Smooth muscle cell (in vitro differentiated cells): ENCODE measurements at regions not wholly inside any gene's neighbourhood (a gene's known extent, or its start where the extent isn't known, plus 50 kb on each side); places are given as distances from the start of the nearest gene placed in this dataset.

Experiments used
- DNase-seq: peaks from one replicate; lab custom pipeline; 2025; ENCODE audit not compliant: unreplicated experiment; lab: John Stamatoyannopoulos, UW
- H2AFZ ChIP-seq: fragments of 200-600 bp; sonication (generic); 2 replicates; pipeline ENCODE4 v1.6.0; 2016; ENCODE audit warnings: antibody characterized with exemption, low read depth, mild to moderate bottlenecking
- H3F3A ChIP-seq: fragments of 200-600 bp; sonication (generic); 2 replicates; pipeline ENCODE4 v1.6.0; 2017; ENCODE audit warnings: antibody characterized with exemption, low read depth
- H3K27ac ChIP-seq: fragments of 200-600 bp; sonication (generic); 2 replicates; pipeline ENCODE4 v1.5.1; 2016; ENCODE audit warnings: low read depth, mild to moderate bottlenecking
- H3K27me3 ChIP-seq: fragments of 200-600 bp; sonication (generic); 2 replicates; pipeline ENCODE4 v1.6.1; 2016; ENCODE audit warnings: low read depth, mild to moderate bottlenecking
- H3K36me3 ChIP-seq: fragments of 200-600 bp; sonication (generic); 2 replicates; pipeline ENCODE4 v1.5.1; 2016; ENCODE audit warnings: low read depth
- H3K4me1 ChIP-seq: fragments of 200-600 bp; sonication (generic); 2 replicates; pipeline ENCODE4 v1.5.1; 2016; ENCODE audit warnings: low read depth
- H3K4me2 ChIP-seq: fragments of 200-600 bp; sonication (generic); 2 replicates; pipeline ENCODE4 v1.6.0; 2016; ENCODE audit warnings: mild to moderate bottlenecking
- H3K4me3 ChIP-seq: fragments of 200-600 bp; sonication (generic); 2 replicates; pipeline ENCODE4 v1.5.1; 2016; ENCODE audit warnings: mild to moderate bottlenecking
- H3K79me2 ChIP-seq: fragments of 200-600 bp; sonication (generic); 2 replicates; pipeline ENCODE4 v1.6.0; 2016; ENCODE audit warnings: low read depth, mild to moderate bottlenecking
- H3K9ac ChIP-seq: fragments of 200-600 bp; sonication (generic); 2 replicates; pipeline ENCODE4 v1.6.0; 2016; ENCODE audit warnings: low read depth
- H3K9me3 ChIP-seq: fragments of 200-600 bp; sonication (generic); replicated peaks from 2 replicates; pipeline ENCODE4 v1.5.1; 2016; ENCODE audit warnings: low read depth
- H4K20me1 ChIP-seq: fragments of 200-600 bp; sonication (generic); 2 replicates; pipeline ENCODE4 v1.6.0; 2016; ENCODE audit warnings: low read depth
- CTCF ChIP-seq: fragments of 200-600 bp; sonication (generic); IDR thresholded peaks from 2 replicates; pipeline ENCODE4 v1.5.1; 2017; ENCODE audit warnings: borderline replicate concordance, mild to moderate bottlenecking, antibody characterized with exemption; ENCODE audit not compliant: insufficient read depth, poor library complexity, severe bottlenecking
- WGBS: methylation state at CpG from one replicate; pipeline ENCODE4 v1.1.7; 2016; ENCODE audit warnings: low lambda C conversion rate; 5-methylcytosine and 5-hydroxymethylcytosine counted together

- H2AFZ ChIP-seq: no peak overlapping the region
- peaks cover 41% of the 10 kb centered on the region for H3K4me1 ChIP-seq
- H3F3A ChIP-seq: peaks cover 35% of the 10 kb centered on the region
- WGBS: 28% methylated on average over 4 of the region's 4 CpGs
- no peak for DNase-seq
- H3K9me3 ChIP-seq: no peaks in the 10 kb centered on the region
- H3K4me3 ChIP-seq: no peak overlapping the region
- no peaks in the 10 kb centered on the region for H4K20me1 ChIP-seq
- no peak overlapping the region for H3K9ac ChIP-seq
- no peak for TF ChIP-seq CTCF
- no peak overlapping the region for H3K27ac ChIP-seq
- H3K27me3 ChIP-seq: no peaks in the 10 kb centered on the region
- peak overlapping the region; percentile 37 for H3K4me2 ChIP-seq
- no peaks in the 10 kb centered on the region for H3K36me3 ChIP-seq
- no peaks in the 10 kb centered on the region for H3K79me2 ChIP-seq
Observed at GRCh38 chr5:136527311-136527710, 162.0 kb upstream of the TRPC7 start.

- no peaks in the 10 kb centered on the region for H3K9me3 ChIP-seq
- no peaks in the 10 kb centered on the region for H3K79me2 ChIP-seq
- no peak for TF ChIP-seq CTCF
- peaks cover 41% of the 10 kb centered on the region for H3K4me1 ChIP-seq
- H2AFZ ChIP-seq: no peak overlapping the region
- no peaks in the 10 kb centered on the region for H4K20me1 ChIP-seq
- no peaks in the 10 kb centered on the region for H3K27me3 ChIP-seq
- 51% methylated on average over 5 of the region's 5 CpGs for WGBS
- H3K4me3 ChIP-seq: no peak overlapping the region
- H3K36me3 ChIP-seq: no peaks in the 10 kb centered on the region
- no peak overlapping the region for H3K9ac ChIP-seq
- H3F3A ChIP-seq: peaks cover 39% of the 10 kb centered on the region
- H3K4me2 ChIP-seq: peak overlapping the region; percentile 37
- peak overlapping the region; percentile 23 for H3K27ac ChIP-seq
- DNase-seq: no peak
Observed at GRCh38 chr5:136526791-136527190, 161.4 kb upstream of the TRPC7 start.

- Histone ChIP-seq H3K9me3 (no peaks in the 10 kb centered on the region), H3K4me1 (peaks cover 47% of the 10 kb centered on the region), H3K4me2 (peak overlapping the region; percentile 37), H3K27ac (peak overlapping the region; percentile 23), H3K4me3 (no peak overlapping the region), H3F3A (peaks cover 45% of the 10 kb centered on the region), H3K79me2 (no peaks in the 10 kb centered on the region), H3K27me3 (no peaks in the 10 kb centered on the region), H3K9ac (no peak overlapping the region), H4K20me1 (no peaks in the 10 kb centered on the region), H3K36me3 (no peaks in the 10 kb centered on the region), H2AFZ (no peak overlapping the region)
- 14% methylated on average over 4 of the region's 4 CpGs for WGBS
- no peak for DNase-seq
- TF ChIP-seq CTCF: no peak
Observed at GRCh38 chr5:136526021-136526420, 160.7 kb upstream of the TRPC7 start.

GRCh38 chr5:136525597-136525996 lies 160.3 kb upstream of the TRPC7 start:
- Histone ChIP-seq H3K9ac (no peak overlapping the region), H3K79me2 (no peaks in the 10 kb centered on the region), H3K27me3 (no peaks in the 10 kb centered on the region), H3K36me3 (no peaks in the 10 kb centered on the region), H3K4me2 (peak overlapping the region; percentile 37), H3K27ac (no peak overlapping the region), H3K4me3 (no peak overlapping the region), H3K4me1 (peaks cover 47% of the 10 kb centered on the region), H2AFZ (no peak overlapping the region), H3F3A (peaks cover 42% of the 10 kb centered on the region), H4K20me1 (no peaks in the 10 kb centered on the region), H3K9me3 (no peaks in the 10 kb centered on the region)
- WGBS: 23% methylated on average over 2 of the region's 2 CpGs
- DNase-seq: no peak
- no peak for TF ChIP-seq CTCF
